ENCODE measurements at regions not wholly inside any gene's neighbourhood (a gene's known extent, or its start where the extent isn't known, plus 50 kb on each side); places are given as distances from the start of the nearest gene placed in this dataset.

DNA sequence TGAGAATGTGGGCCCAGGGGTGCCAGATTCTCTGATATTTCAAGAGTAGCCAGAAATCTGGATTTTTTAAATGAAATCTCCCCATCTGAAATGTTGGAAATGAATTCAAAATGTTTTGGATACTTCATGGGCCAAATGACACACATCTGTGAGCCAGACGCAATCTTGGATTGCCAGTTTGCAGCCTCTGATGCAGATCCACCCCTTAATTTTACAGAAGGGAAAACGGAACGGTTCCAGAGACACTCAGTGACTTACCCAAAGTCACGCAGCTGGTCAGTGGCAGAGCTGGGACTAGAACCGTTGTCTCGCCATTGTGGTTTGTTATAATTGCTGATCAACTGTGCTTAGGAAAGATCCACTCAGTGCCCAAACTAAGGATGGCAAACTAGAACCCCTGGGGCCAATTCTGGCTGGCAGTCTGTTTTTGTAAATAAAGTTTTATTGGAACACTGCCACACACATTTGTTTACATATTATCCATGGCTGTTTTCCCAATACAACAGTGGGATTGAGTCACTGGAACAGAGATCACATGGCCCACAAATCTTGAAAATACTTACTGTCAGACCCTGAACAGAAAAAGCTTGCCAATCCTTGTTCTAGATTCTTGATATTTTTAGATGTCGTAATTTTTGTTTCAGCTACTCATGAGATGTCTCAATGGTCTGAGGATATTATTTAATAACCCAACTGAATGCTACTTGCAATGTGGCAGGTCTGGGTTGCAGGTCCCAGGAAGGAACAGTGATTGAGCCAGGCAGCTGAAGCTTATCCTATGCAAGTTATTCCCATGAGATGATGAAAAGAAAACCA, 143.8 kb downstream of the AXIN2 start:
- H3K9me3 ChIP-seq (ENCODE audit: insufficient read depth, low read length, severe bottlenecking) = no peaks in the 10 kb centered on the region
- H3K27ac ChIP-seq (ENCODE audit: low read length) = no peak overlapping the region
- no peak overlapping the region for H3K4me2 ChIP-seq (ENCODE audit: insufficient read depth, low read length)
- H3K9ac ChIP-seq (ENCODE audit: low read depth, low read length) = no peak overlapping the region
- no peak for ATAC-seq (ENCODE audit: insufficient read depth, low read depth)
- H3K4me3 ChIP-seq (ENCODE audit: low read depth in 1 of 2, low read length in 2 of 2) = no peak overlapping the region
- DNase-seq = no peak
- no peaks in the 10 kb centered on the region for H3K36me3 ChIP-seq (ENCODE audit: insufficient read depth, low read length)
- no peak for TF ChIP-seq EZH2 (IDR thresholded peaks at IDR 0.05; ENCODE audit: borderline replicate concordance, low read depth, low read length, severe bottlenecking)
- TF ChIP-seq, protein P1, sequence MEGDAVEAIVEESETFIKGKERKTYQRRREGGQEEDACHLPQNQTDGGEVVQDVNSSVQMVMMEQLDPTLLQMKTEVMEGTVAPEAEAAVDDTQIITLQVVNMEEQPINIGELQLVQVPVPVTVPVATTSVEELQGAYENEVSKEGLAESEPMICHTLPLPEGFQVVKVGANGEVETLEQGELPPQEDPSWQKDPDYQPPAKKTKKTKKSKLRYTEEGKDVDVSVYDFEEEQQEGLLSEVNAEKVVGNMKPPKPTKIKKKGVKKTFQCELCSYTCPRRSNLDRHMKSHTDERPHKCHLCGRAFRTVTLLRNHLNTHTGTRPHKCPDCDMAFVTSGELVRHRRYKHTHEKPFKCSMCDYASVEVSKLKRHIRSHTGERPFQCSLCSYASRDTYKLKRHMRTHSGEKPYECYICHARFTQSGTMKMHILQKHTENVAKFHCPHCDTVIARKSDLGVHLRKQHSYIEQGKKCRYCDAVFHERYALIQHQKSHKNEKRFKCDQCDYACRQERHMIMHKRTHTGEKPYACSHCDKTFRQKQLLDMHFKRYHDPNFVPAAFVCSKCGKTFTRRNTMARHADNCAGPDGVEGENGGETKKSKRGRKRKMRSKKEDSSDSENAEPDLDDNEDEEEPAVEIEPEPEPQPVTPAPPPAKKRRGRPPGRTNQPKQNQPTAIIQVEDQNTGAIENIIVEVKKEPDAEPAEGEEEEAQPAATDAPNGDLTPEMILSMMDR (IDR thresholded peaks at IDR 0.05; ENCODE audit: borderline replicate concordance, extremely low read depth, low read length, poor library complexity, severe bottlenecking) = no peak
- no peaks in the 10 kb centered on the region for H3K27me3 ChIP-seq (ENCODE audit: insufficient read depth, low read length, poor library complexity)
- no peaks in the 10 kb centered on the region for H4K20me1 ChIP-seq (ENCODE audit: insufficient read depth, low read length)
- H2AFZ ChIP-seq (ENCODE audit: low read depth, low read length) = no peak overlapping the region
- no peaks in the 10 kb centered on the region for H3K4me1 ChIP-seq (ENCODE audit: insufficient read depth, low read length)
- no peaks in the 10 kb centered on the region for H3K79me2 ChIP-seq (ENCODE audit: insufficient read depth, low read length)

DNA sequence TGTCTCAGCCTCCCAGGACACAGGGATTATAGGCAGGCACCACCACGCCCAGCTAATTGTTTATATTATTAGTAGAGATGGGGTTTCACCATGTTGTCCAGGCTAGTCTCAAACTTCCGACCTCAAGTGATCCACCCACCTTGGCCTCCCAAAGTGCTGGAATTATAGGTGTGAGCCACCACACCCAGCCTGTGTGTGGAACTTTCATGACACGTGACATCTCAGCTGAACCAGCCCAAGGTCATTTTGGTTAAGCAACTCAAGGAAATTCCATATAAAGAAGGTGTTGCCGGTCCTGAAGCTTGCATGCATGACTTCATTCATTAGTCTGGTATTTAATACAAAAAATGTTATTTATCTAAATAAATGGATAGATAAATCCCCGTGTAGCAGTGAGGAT, 145.5 kb downstream of the AXIN2 start:
- H3K9ac ChIP-seq (ENCODE audit: low read depth, low read length) = no peak overlapping the region
- ATAC-seq (ENCODE audit: insufficient read depth, low read depth) (no peak), DNase-seq (no peak)
- H3K4me3 ChIP-seq (ENCODE audit: low read depth in 1 of 2, low read length in 2 of 2) = no peak overlapping the region
- H3K27ac ChIP-seq (ENCODE audit: low read length) = no peak overlapping the region
- no peak overlapping the region for H2AFZ ChIP-seq (ENCODE audit: low read depth, low read length)
- H3K4me1 ChIP-seq (ENCODE audit: insufficient read depth, low read length) = no peaks in the 10 kb centered on the region
- no peaks in the 10 kb centered on the region for H3K9me3 ChIP-seq (ENCODE audit: insufficient read depth, low read length, severe bottlenecking)
- no peaks in the 10 kb centered on the region for H3K27me3 ChIP-seq (ENCODE audit: insufficient read depth, low read length, poor library complexity)
- H3K4me2 ChIP-seq (ENCODE audit: insufficient read depth, low read length) = no peak overlapping the region
- H3K79me2 ChIP-seq (ENCODE audit: insufficient read depth, low read length) = no peaks in the 10 kb centered on the region
- no peaks in the 10 kb centered on the region for H4K20me1 ChIP-seq (ENCODE audit: insufficient read depth, low read length)
- H3K36me3 ChIP-seq (ENCODE audit: insufficient read depth, low read length) = no peaks in the 10 kb centered on the region
- no peak for TF ChIP-seq EZH2 (IDR thresholded peaks at IDR 0.05; ENCODE audit: borderline replicate concordance, low read depth, low read length, severe bottlenecking)
- TF ChIP-seq, protein P1 (IDR thresholded peaks at IDR 0.05; ENCODE audit: borderline replicate concordance, extremely low read depth, low read length, poor library complexity, severe bottlenecking) = no peak

DNA sequence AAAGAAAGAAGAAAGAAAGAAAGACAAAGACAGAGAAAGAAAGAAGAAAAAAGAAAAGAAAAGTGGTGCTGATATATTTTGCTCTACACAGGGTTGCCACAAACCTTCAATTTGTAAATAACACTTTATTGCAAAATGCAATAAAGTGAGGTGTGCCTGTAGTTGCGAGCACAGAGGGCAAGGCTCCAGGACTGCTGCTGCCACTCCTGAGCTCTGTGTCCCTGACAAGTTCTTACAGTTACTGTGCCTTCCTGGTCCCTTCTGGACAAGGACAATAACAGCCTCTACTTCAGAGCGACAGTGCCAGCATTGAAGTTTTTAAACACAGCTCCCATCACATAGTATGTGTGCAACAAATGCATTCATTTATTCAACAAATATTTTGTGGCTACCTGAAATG, 148.1 kb downstream of the AXIN2 start:
- Histone ChIP-seq H3K36me3 (ENCODE audit: insufficient read depth, low read length) (no peaks in the 10 kb centered on the region), H3K27me3 (ENCODE audit: insufficient read depth, low read length, poor library complexity) (no peaks in the 10 kb centered on the region), H3K4me2 (ENCODE audit: insufficient read depth, low read length) (no peak overlapping the region), H4K20me1 (ENCODE audit: insufficient read depth, low read length) (no peaks in the 10 kb centered on the region), H3K79me2 (ENCODE audit: insufficient read depth, low read length) (no peaks in the 10 kb centered on the region), H2AFZ (ENCODE audit: low read depth, low read length) (no peak overlapping the region), H3K9me3 (ENCODE audit: insufficient read depth, low read length, severe bottlenecking) (no peaks in the 10 kb centered on the region), H3K4me3 (ENCODE audit: low read depth in 1 of 2, low read length in 2 of 2) (no peak overlapping the region), H3K27ac (ENCODE audit: low read length) (no peak overlapping the region), H3K4me1 (ENCODE audit: insufficient read depth, low read length) (no peaks in the 10 kb centered on the region), H3K9ac (ENCODE audit: low read depth, low read length) (no peak overlapping the region)
- TF ChIP-seq, protein P1 (IDR thresholded peaks at IDR 0.05; ENCODE audit: borderline replicate concordance, extremely low read depth, low read length, poor library complexity, severe bottlenecking) = no peak
- no peak for TF ChIP-seq EZH2 (IDR thresholded peaks at IDR 0.05; ENCODE audit: borderline replicate concordance, low read depth, low read length, severe bottlenecking)
- DNase-seq = no peak
- no peak for ATAC-seq (ENCODE audit: insufficient read depth, low read depth)

All from DND-41 (cell line).